AG09319 (cell line): ENCODE measurements at regions not wholly inside any gene's neighbourhood (a gene's known extent, or its start where the extent isn't known, plus 50 kb on each side); places are given as distances from the start of the nearest gene placed in this dataset.

Experiments
- DNase-seq: peaks from one replicate; pipeline ENCODE4 v3.0.0-alpha.2; 2010; ENCODE audit warnings: low read depth; ENCODE audit errors: extremely low read depth
- CTCF ChIP-seq: IDR thresholded peaks from 2 replicates; pipeline ENCODE4 v1.5.1; 2011; ENCODE audit warnings: low read depth, mild to moderate bottlenecking, inconsistent platforms, low read length, moderate library complexity

- TF ChIP-seq CTCF = no peak
- no peak for DNase-seq
Measured at GRCh38 chr1:87542697-87543096, 214.0 kb downstream of the LMO4 start.

- TF ChIP-seq CTCF = no peak
- DNase-seq = no peak
Measured at GRCh38 chr1:87549738-87550137, 221.1 kb downstream of the LMO4 start.

GRCh38 chr1:87553511-87553910, 224.8 kb downstream of the LMO4 start:
- TF ChIP-seq CTCF = no peak
- no peak for DNase-seq

- TF ChIP-seq CTCF = no peak
- DNase-seq = no peak
Measured at GRCh38 chr1:87555366-87555765, 226.7 kb downstream of the LMO4 start.

- TF ChIP-seq CTCF = no peak
- DNase-seq = no peak
Measured at GRCh38 chr1:87556326-87556725, 227.6 kb downstream of the LMO4 start.

GRCh38 chr1:87558921-87559320, 230.2 kb downstream of the LMO4 start:
- TF ChIP-seq CTCF = no peak
- DNase-seq = no peak

GRCh38 chr1:87560137-87560536, 231.5 kb downstream of the LMO4 start:
- no peak for DNase-seq
- TF ChIP-seq CTCF = no peak
